GM18868 (cell line): ENCODE measurements at regions not wholly inside any gene's neighbourhood (a gene's known extent, or its start where the extent isn't known, plus 50 kb on each side); places are given as distances from the start of the nearest gene placed in this dataset.

Experiments used
- ATAC-seq: cut with Tn5 transposase; IDR thresholded peaks from one replicate; pipeline ENCODE4 v1.9.1; 2021; ENCODE audit warnings: mild to moderate bottlenecking, moderate library complexity; ENCODE audit not compliant: unreplicated experiment

GRCh38 chr14:71714225-71714624 is 218.0 kb upstream of the RGS6 start:
- ATAC-seq, result no peak

- ATAC-seq, result no peak
Measured at GRCh38 chr14:71716041-71716772, 216.0 kb upstream of the RGS6 start.

- no peak for ATAC-seq
Measured at GRCh38 chr14:71720978-71721624, 211.1 kb upstream of the RGS6 start.

GRCh38 chr14:71721791-71722190 is 210.4 kb upstream of the RGS6 start:
- ATAC-seq, result no peak

GRCh38 chr14:71722885-71723284 is 209.3 kb upstream of the RGS6 start:
- ATAC-seq, result no peak

- ATAC-seq, result no peak
Measured at GRCh38 chr14:71725922-71726579, 206.2 kb upstream of the RGS6 start.

GRCh38 chr14:71726580-71727021 is 205.6 kb upstream of the RGS6 start:
- no peak for ATAC-seq

GRCh38 chr14:71728386-71728785 is 203.8 kb upstream of the RGS6 start:
- no peak for ATAC-seq

GRCh38 chr14:71729596-71729995 is 202.6 kb upstream of the RGS6 start:
- ATAC-seq, result no peak

- no peak for ATAC-seq
Measured at GRCh38 chr14:71730471-71730870, 201.8 kb upstream of the RGS6 start.

- no peak for ATAC-seq
Measured at GRCh38 chr14:71731096-71731495, 201.1 kb upstream of the RGS6 start.

GRCh38 chr14:71733210-71733883 is 198.9 kb upstream of the RGS6 start:
- no peak for ATAC-seq

- no peak for ATAC-seq
Measured at GRCh38 chr14:71734076-71734475, 198.2 kb upstream of the RGS6 start.

GRCh38 chr14:71734885-71735284 is 197.3 kb upstream of the RGS6 start:
- no peak for ATAC-seq

GRCh38 chr14:71737760-71738159 is 194.5 kb upstream of the RGS6 start:
- no peak for ATAC-seq

GRCh38 chr14:71739273-71739990 is 192.8 kb upstream of the RGS6 start:
- no peak for ATAC-seq

GRCh38 chr14:71741241-71741640 is 191.0 kb upstream of the RGS6 start:
- ATAC-seq, result no peak

- ATAC-seq, result no peak
Measured at GRCh38 chr14:71742485-71742884, 189.7 kb upstream of the RGS6 start.

- no peak for ATAC-seq
Measured at GRCh38 chr14:71745072-71745471, 187.2 kb upstream of the RGS6 start.

- ATAC-seq, result no peak
Measured at GRCh38 chr14:71748196-71748595, 184.0 kb upstream of the RGS6 start.
